Hematopoietic multipotent progenitor cell treated with erythropoietin and hydrocortisone succinate and interleukin-3 and kit ligand, for 8 days (in vitro differentiated cells): ENCODE measurements at regions not wholly inside any gene's neighbourhood (a gene's known extent, or its start where the extent isn't known, plus 50 kb on each side); places are given as distances from the start of the nearest gene placed in this dataset.
"Not testable (repeated sequence)": the region's sequence is repeated elsewhere in the genome, so short reads cannot be mapped to it uniquely, and the experiment has no call there.

ENCODE experiments used
- DNase-seq: peaks from one replicate; pipeline ENCODE4 v3.0.0-alpha.2; 2015

DNA sequence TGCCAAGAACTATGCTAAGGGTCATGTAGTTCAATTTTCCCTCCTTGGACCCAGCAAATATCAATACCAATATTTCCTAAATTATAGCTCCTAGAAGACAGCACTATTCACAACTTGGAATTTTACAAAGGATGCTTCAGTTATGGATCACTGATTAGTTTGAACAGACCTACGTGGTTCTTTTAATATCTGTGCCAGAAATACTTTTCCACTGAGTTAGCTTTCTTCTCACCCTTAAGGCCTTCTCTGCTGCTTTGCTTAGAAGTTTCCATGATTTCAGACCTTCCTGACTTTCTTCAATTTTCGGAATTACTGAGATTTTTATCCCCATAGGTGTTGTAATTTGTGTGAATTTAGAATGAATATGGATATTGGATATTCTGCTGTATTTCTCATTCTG lies 380.4 kb downstream of the PSAT1 start:
- DNase-seq: no peak

DNA sequence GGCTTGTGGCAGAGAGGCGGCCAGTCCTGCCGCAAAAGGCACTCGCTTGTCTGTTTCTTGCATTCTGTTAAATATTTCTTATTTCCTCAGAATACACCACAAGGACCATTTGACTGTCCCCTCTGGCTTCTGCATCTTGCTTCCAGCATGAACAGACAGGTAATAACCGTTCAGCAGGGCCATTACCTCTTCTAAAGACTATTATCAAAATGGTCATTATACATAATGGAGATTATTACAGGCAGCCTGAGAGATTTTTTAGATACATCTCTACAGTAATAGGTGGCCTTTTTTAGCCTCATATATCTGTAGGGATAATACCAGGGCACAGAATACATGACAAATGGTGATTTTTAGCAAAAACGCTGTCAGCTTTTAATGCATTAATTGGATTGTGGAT lies 382.0 kb downstream of the PSAT1 start:
- no peak for DNase-seq

DNA sequence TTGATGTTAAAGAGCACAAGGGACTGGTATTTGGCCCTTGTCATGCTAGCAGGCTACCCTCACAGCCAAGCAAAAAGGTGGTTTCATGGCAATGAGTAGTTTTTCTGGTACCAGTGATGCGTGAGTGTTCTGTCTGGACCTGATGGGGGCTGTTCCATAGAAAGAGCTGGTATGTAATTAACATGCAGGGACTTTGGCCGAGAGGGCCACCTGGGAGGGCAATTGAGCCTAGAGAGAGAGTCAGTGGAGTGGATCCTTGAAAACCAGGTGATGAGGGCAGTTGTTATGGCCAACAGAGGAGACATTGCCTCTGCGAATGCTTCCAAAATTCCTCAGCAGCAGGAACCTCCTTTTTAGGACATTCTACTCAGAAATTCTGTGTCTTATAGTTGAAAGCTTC lies 383.3 kb downstream of the PSAT1 start:
- DNase-seq: no peak

DNA sequence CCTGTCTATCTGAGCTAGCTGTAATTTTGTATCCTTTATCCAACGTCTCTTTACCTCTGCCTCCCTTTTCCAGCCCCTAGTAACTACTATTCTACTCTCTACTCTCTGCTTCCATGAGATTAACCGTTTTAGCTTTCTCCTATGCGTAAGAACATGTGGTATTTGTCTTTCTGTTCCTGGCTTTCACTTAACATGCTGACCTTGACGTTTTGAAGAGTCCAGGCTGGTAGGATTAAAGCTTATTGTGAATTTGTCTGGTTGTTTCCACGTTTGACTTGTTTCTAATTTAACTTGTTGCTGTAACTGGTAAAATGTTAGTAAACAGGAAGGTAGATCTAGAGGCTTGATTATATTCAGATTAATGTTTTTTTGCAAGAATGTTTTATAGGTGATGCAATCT lies 385.3 kb downstream of the PSAT1 start:
- no peak for DNase-seq

DNA sequence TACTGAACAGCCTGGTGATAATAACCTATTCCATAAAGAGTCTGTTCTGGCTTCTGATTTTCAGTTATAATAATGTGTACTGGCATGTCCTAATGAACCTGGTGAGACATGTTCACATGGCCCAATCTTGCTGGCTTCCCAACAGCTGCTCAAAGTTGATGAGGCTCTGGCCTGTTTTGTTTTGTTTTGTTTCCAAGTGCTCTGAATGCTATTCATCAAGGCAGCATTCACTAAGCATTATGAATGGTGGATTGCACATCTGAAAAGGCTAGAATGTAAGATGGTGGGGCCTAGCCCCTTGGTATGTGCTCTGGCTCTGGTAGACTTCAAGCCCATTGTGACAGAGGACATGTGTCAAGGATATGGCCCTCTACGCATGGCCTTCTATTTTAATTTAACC lies 388.5 kb downstream of the PSAT1 start:
- DNase-seq: no peak

DNA sequence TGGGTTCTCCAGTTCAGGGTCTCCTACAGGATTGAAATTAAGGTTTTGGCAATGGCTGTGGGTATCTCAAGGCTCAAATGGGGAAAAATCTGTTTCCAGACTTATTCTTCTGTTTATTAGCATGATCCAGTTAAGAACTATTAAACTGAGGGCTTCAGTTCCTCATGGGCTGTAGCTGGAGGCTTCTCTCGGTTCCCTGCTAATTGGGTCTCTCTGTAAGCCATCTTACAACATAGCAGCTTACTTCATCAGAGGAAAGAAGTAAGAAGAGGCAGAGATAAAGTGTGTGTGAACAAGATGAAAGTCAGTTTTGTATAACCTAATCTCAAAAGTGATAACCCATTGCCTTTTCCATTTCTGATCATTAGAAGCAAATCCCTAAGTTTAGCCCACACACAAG lies 391.9 kb downstream of the PSAT1 start:
- DNase-seq: no peak

DNA sequence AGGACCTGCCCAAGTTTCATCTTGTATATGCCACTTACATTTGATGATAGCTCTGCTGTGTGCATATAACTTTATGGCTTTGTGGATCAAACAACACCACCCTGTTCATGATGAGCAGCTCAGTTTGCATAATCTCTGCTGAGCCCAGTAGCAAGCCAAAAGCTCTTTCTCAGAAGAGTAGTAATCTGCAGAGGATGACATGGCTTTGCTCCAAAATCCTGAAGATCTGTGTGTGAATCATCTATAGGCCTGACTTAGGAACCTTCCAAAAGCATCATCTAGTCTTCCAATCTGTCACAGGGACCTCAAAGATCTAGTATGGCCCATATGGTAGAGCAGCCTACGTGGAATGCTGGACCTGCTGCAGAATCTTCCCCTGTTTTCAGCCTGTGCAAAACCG lies 394.6 kb downstream of the PSAT1 start:
- no peak for DNase-seq

DNA sequence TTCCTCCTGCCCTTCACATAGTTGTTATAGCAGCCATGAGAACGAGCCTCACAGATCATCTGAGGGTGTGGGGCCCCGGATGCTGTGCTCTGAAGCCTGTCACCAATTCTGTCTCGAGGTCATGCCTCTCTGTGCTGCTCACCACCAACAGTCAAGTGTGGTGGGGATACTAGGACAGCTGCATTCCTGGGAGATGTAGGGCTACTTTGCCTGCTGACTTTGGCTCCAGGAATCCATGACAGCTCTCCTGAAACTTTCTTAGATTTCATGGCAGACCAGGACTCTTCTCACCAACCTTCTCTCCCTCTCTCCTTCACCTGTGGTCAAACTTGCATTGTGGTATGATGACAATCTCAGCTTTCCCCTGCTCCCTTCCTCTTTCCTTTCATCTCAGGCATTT lies 395.9 kb downstream of the PSAT1 start:
- no peak for DNase-seq

DNA sequence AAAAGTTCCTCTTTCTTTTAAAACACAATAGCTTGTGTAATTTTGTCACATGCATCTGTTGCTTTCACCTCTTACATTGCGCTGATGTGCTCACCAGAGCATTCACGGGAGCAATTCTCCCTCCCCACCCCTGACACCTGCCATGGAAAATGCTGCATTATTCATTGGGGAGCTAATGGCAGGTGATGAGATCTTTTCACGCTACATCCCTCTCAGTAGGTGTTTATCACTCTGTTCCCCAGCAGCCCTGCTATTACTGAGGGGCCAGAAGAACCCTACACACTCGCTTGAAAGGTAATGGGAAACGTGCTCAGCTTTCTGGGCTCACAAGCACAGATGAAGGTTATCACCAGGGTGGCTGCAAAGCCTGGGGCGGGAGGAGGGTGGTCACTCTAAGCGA lies 398.0 kb downstream of the PSAT1 start:
- no peak for DNase-seq

DNA sequence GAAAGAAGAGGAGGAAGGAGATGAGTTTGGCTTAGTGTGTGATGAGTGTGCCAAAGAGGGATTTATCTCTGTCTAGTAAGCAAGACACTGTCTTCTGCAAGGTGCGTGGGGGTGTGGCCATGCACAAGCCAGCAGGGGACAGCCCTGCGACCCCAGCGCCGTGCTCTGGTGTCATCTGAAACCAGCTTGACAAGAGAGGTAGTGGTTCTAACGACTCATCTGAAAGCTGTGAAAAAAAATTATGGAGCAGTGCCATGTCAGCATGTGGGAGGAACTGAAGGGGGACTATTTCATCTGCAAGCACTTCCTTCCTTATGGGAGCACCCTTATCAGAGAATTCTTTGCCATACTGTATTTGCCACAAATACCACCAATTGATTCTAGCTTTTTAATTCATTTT lies 398.6 kb downstream of the PSAT1 start:
- peak; percentile 22 for DNase-seq

DNA sequence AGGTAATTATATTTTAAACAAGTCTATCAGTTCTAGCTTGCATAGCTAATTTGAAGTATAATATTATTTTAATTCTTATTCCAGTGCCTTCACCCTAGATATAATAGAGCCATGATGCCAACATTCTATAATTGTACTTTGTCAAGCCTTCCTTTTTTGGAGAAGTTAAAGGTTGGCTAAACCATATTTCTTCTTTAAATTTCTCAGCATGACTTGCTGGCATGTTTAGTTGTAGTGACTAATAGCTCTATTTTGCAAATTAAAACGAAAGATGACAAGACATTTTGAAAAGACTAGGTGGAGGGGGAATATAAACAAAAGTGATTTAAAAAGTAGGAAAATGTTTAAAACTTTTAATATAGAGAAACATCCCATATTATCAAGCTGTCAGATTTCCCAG lies 400.7 kb downstream of the PSAT1 start:
- no peak for DNase-seq

DNA sequence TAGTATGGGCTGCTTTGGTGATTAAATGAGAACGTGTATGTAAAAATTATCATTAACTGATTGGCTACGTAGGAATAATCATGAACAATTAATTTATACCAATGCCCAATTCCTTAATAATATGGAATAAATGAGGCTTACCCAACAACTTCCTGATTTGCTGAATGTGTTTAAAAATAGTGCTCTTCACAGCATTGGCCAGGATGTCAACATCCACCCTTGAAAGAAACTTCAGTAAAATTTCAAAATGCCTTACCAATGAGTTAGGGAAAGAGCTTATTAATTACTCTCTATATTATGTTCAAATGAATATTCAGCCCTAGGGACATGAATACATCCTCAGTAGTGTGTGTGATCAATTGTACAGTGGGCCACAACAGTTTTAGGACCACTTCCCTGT lies 401.4 kb downstream of the PSAT1 start:
- DNase-seq: no peak

DNA sequence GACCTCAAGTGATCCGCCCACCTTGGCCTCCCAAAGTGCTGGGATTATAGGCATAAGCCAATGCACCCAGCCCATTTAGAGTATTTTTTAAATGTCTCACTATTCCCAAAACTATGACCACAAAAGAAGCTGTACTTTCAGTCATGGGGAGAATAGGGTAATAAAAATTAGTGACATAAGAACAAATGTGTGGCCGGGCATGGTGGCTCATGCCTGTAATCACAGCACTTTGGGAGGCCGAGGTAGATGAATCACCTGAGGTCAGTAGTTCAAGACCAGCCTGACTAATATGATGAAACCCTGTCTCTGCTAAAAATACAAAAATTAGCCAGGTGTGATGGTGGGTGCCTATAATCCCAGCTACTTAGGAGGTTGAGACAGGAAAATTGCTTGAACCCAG lies 402.3 kb downstream of the PSAT1 start:
- DNase-seq: not testable (repeated sequence)

DNA sequence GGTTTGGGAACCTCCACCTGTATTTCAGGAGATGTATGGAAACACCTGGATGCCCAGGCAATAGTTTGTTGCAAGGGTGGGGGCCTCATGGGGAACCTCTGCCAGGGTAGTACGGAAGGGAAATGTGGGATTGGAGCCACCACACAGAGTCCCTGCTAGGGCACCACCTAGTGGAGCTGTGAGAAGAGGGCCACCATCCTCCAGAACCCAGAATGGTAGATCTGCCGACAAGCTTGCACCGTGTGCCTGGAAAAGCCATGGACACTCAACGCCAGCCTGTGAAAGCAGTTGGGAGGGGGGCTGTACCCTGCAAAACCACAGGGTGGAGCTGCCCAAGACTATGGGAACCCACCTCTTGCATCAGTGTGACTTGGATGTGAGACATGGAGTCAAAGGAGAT lies 407.2 kb downstream of the PSAT1 start:
- peak; percentile 7 for DNase-seq

DNA sequence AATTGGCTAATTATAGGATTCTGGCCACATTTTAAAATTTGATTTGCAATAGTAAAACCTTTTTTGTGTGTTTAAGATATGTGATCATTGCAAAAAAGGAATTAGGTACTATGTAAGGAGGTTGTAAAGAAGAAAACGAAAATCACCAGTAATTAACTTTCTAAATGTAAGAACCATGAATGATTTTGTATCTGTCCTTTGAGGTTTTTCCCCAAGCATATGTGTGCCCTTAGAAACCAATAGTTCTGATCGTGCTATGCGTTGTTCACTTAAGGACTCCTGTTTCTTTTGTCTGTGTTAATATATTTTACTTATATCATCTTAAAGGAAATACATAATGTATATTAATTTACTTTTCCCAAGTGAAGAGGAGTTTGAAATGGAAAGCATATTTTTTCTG lies 410.2 kb downstream of the PSAT1 start:
- DNase-seq: no peak

DNA sequence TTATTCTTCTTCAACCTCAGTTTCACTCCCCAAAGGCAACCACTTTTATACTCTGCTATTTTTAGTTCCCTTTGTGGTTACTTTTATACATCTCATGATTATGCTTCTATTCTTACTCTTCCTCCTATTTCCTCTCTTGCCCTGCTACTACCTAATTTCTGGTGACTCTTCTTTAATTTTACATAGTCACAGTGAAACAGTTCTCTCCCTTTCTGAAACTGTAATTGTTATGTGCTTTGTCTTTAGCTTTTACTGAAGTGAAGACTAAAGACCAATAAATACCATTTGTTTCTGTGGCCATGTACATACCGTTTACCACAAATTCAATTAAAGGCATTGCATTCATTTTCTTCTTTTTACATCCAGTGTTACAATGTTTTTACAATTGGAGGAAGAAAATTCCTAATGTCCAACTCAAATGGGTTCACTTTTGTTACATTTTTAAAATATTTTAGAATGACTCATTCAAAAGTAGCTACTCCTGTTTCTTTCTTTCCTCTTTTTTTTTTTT lies 410.6 kb downstream of the PSAT1 start:
- no peak for DNase-seq

DNA sequence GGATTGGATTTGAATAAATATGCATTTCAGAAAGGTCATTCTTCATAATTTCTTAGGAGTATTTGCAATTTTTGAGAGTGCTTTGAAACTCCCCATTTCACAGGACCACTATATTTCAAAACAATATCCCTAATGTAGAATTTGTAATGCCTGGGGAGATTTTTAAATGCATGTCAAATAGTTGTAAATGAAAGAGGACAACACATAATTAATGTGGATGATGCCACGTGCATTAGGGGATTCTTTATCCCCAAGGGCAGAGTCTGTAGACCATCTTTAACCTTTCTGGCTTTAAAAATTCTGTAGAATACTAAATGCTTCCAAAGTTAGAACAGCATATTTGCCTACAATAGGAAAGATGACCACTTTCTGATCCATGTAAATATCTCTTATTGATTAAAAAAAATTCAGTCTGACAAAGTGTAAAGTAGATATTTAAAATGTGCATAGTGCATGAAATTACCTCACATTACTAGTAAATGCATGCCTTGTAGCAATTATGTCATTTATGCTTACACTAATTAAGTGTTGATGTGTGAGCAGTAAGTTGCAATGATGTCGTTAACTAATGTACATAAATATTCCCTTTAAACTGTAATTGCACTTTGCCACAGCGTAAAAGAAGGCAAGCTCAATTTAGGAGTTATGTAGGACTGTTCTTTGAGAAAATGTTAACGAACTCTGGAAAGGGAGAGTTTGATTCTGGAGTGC lies 416.1 kb downstream of the PSAT1 start:
- no peak for DNase-seq

DNA sequence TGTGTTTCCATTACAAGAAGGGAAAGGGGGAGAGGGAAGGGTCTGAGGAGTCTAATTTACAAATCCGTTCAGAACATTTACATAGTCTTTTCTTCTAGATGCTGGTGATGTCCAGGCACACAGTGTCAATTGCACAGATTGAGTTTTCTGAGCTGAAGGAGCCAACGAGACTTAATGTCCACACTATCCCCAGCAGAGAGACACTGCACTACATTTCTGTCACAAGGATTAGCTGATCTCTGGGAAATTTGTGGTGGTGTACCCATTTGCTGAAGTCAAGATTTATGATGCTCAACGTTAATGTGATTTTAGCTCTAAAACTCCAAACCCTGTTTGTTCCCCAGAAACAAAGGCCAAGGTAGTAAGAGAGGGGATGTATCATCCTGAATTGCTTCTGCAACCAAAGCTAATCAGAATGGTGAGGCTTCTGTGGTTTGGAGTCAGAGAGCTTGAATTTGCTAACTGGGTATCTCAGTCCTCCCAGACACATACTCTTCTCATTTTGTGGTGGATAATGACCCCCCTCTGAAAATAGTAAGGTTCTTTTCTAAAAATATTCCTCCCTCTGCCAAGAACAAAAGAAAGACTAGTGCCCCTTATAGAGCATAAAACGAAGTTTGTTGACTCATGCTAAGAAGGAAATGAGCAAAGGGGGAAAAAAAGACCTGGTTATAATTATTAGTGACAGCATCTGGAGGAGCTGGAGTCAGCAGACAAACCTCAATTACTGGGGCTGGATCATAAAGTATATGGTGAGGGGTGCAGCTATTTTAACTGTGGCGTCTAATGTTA lies 416.9 kb downstream of the PSAT1 start:
- no peak for DNase-seq

DNA sequence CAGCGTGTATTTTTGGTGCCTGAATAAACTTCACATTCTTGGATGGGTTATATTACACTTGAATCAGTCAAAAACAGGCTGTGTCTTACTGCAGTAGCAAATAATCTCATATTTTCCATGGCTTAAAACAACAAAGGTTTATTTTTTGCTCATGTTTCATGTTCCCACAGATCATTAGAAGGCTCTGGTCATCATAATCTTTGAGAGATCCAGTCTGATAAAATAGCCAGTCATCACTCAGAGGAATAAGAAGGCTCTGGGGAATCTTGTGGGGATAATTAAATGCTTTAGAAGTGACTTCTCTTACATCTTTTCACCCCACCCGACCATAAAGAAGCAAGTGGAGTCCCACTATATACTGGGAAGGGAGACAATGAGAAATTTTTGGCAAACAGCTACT lies 417.7 kb downstream of the PSAT1 start:
- no peak for DNase-seq

DNA sequence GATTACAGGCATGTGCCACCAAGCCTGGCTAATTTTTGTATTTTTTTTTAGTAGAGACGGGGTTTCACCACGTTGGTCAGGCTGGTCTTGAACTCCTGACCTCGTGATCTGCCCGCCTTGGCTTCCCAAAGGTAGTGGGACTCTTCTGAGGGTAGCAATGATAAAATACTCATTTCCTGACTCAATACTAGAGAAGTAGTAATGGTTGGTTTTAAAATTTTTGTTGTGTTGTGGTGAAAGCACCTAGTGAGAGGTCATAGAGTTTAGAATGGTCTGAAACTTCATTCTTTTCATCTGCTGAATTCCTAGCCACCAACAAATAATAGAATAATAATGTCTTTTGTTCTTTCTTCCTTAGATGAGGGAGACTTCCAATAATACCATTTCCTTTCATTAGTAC lies 422.1 kb downstream of the PSAT1 start:
- not testable (repeated sequence) for DNase-seq

DNA sequence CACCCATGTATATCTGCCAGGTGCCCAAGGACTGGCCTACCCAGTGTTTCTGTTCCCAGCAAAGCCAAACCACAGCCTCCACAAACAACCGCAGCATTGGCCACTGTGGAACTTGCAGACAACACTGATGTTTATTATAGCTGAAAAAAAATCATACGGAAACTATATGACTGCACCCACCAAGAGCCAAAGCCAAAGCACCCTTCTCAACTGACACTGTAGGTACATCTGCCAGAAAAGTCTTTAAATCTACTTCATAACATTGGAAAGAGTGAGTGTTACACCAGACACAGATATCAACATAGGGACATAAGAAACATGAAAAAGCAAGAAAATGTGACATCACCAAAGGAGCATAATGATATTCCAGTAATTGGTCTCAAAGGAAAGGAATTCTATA lies 428.0 kb downstream of the PSAT1 start:
- no peak for DNase-seq

DNA sequence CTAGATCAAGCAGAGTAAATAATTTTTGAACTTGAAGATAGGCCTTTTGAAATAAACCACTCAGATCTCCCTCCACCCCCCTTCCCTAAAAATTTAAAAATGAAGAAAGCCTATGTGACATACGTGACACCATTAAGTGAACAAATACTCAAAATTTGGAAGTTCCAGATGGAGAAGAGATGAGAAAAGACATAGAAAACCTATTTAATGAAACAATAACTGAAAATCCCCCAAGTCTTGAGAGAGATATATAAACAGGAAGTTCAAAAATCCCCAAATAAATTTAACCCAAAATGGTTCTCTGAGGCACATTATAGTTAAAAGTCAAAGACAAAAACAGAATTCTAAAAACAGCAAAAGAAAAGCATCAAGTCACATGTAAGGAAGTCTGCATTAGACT lies 428.6 kb downstream of the PSAT1 start:
- no peak for DNase-seq

DNA sequence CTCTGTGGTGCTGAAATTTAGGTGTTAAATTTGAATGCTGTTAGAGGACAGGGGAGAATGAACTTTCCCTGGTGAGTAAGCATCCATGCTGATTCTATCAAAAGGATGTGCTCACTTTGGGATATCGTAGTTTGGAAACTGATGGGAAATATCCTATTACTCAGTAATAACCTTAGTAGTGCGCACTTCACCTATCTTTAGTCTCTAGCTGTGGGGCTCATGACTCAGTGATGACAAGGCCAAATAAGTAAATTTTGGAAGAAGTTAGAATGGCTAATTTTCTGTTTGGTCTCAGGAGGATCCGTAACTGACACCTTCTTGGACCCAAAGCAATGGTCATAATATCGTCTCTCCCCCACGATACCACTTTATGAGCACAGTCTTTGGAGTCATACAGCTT lies 448.4 kb downstream of the PSAT1 start:
- DNase-seq: no peak

DNA sequence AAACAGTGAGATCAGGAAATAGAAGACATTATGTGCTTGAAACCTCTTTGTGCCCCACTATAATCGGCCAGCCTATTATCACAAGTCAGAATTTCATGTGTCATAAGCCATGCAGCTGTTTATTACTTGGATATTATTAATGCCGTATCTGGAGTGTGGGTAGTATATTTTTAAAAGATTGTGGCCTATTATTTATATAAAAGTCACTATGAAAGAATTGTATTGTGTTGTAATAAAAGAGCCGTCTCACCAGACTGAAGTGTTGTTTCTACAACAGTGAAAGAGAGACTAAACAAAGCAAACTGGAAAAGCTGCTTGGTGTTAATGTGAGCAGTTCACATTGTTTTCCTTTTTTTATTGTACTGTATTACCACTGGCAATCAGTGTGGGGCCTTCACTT lies 449.1 kb downstream of the PSAT1 start:
- DNase-seq: no peak

DNA sequence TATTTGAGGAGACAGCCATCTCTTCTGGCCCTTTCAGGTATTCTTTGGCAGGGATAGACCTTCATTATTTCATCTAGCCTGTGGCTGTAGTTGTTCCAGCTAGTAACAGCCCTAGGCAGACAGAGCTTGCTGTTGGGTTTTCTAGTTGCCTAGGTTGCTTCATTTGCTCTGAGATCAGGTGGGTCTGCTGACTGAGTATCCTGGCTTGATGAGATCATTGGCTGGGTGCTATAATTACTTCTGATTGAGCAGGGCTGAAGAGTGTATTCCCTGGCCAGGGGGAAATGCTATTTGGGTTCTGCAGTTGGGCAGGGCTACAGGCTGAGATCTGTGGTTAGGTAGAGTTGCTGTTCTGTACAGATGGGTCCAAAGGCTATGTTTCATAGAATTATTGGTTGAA lies 456.1 kb downstream of the PSAT1 start:
- DNase-seq: no peak
